AG04450 (cell line): ENCODE measurements at regions not wholly inside any gene's neighbourhood (a gene's known extent, or its start where the extent isn't known, plus 50 kb on each side); places are given as distances from the start of the nearest gene placed in this dataset.

Experiments
- CTCF ChIA-PET: fragments of 300-600, 350-600 bp; formaldehyde crosslinking; extraction: SDS; loops from one replicate; lab custom pipeline; 2022; ENCODE audit warnings: antibody characterized with exemption, inconsistent platforms; lab: Charles Lee
- POLR2A ChIA-PET: fragments of 350-600 bp; formaldehyde crosslinking; extraction: SDS; loops from one replicate; lab custom pipeline; 2021; ENCODE audit warnings: antibody characterized with exemption, inconsistent platforms; lab: Yijun Ruan, JAX
- DNase-seq: peaks from one replicate; pipeline ENCODE4 v3.0.0-alpha.2; 2011; ENCODE audit warnings: low read depth, low spot score
- H3K27ac ChIP-seq: one replicate; pipeline ENCODE4 v1.5.1; 2012; ENCODE audit warnings: low read depth, low read length, control low read depth
- H3K27me3 ChIP-seq: one replicate; pipeline ENCODE4 v1.6.0; 2012; ENCODE audit warnings: low read length; ENCODE audit not compliant: control insufficient read depth, insufficient read depth
- H3K4me3 ChIP-seq: 2 replicates; pipeline ENCODE4 v1.5.1; 2011; ENCODE audit warnings: mild to moderate bottlenecking, low read depth, low read length, control low read depth
- H3K9me3 ChIP-seq: 2 replicates; pipeline ENCODE4 v1.5.1; 2012; ENCODE audit warnings: low read length; ENCODE audit not compliant: control insufficient read depth, insufficient read depth
- CTCF ChIP-seq: IDR thresholded peaks from 2 replicates; pipeline ENCODE4 v1.5.1; 2011; ENCODE audit warnings: low read depth, low read length, control low read depth, inconsistent platforms

- CTCF ChIA-PET = no interaction called here
- H3K27me3 ChIP-seq = no peaks in the 10 kb centered on the region
- no peak for TF ChIP-seq CTCF
- POLR2A ChIA-PET = no interaction called here
- no peaks in the 10 kb centered on the region for H3K9me3 ChIP-seq
- no peak for DNase-seq
- H3K4me3 ChIP-seq = no peak overlapping the region
- H3K27ac ChIP-seq = no peak overlapping the region
Observed at GRCh38 chr9:80091526-80091925, 519.8 kb downstream of the TLE4 start.

- ChIA-PET CTCF (no interaction called here), POLR2A (no interaction called here)
- Histone ChIP-seq H3K27me3 (no peaks in the 10 kb centered on the region), H3K27ac (no peak overlapping the region), H3K4me3 (no peak overlapping the region), H3K9me3 (no peaks in the 10 kb centered on the region)
- no peak for DNase-seq
- no peak for TF ChIP-seq CTCF
Observed at GRCh38 chr9:80090317-80090716, 518.6 kb downstream of the TLE4 start.

GRCh38 chr9:80086822-80087345 lies 515.1 kb downstream of the TLE4 start:
- TF ChIP-seq CTCF = no peak
- no peak overlapping the region for H3K4me3 ChIP-seq
- POLR2A ChIA-PET = no interaction called here
- H3K27me3 ChIP-seq = no peaks in the 10 kb centered on the region
- CTCF ChIA-PET = no interaction called here
- no peaks in the 10 kb centered on the region for H3K9me3 ChIP-seq
- DNase-seq = no peak
- no peak overlapping the region for H3K27ac ChIP-seq

- Histone ChIP-seq H3K27me3 (no peaks in the 10 kb centered on the region), H3K9me3 (no peaks in the 10 kb centered on the region), H3K4me3 (no peak overlapping the region), H3K27ac (no peak overlapping the region)
- POLR2A ChIA-PET = no interaction called here
- DNase-seq = no peak
- TF ChIP-seq CTCF = no peak
- CTCF ChIA-PET = no interaction called here
Observed at GRCh38 chr9:80086386-80086785, 514.6 kb downstream of the TLE4 start.

GRCh38 chr9:80085668-80086067 lies 513.9 kb downstream of the TLE4 start:
- POLR2A ChIA-PET = no interaction called here
- Histone ChIP-seq H3K4me3 (no peak overlapping the region), H3K27me3 (no peaks in the 10 kb centered on the region), H3K9me3 (no peaks in the 10 kb centered on the region), H3K27ac (no peak overlapping the region)
- TF ChIP-seq CTCF = no peak
- DNase-seq = no peak
- CTCF ChIA-PET = no interaction called here
